Muscle of leg (tissue), 3 donors: ENCODE measurements at regions not wholly inside any gene's neighbourhood (a gene's known extent, or its start where the extent isn't known, plus 50 kb on each side); places are given as distances from the start of the nearest gene placed in this dataset.

ENCODE experiments used
- DNase-seq: peaks from one replicate; pipeline ENCODE4 v3.0.0; 2013
- H3K27ac ChIP-seq: one replicate; pipeline ENCODE4 v1.5.1; 2013; ENCODE audit warnings: mild to moderate bottlenecking, low read length, control low read depth
- H3K27me3 ChIP-seq: one replicate; pipeline ENCODE4 v1.6.1; 2013; ENCODE audit warnings: low read length; ENCODE audit not compliant: control insufficient read depth, insufficient read depth
- H3K36me3 ChIP-seq: one replicate; pipeline ENCODE4 v1.6.1; 2013; ENCODE audit warnings: low read length; ENCODE audit not compliant: control insufficient read depth, insufficient read depth
- H3K4me1 ChIP-seq: one replicate; pipeline ENCODE4 v1.6.1; 2013; ENCODE audit warnings: low read length; ENCODE audit not compliant: control insufficient read depth, insufficient read depth
- H3K4me3 ChIP-seq: one replicate; pipeline ENCODE4 v1.5.1; 2013; ENCODE audit warnings: low read length, control low read depth
- H3K9me3 ChIP-seq: replicated peaks from 2 replicates; pipeline ENCODE4 v1.6.1; 2013; ENCODE audit warnings: low read depth, low read length; ENCODE audit not compliant: control insufficient read depth
- WGBS: methylation state at CpG from one replicate; pipeline ENCODE4 v1.1.5; 2013; ENCODE audit warnings: missing lambda C conversion rate; ENCODE audit not compliant: insufficient coverage; 5-methylcytosine and 5-hydroxymethylcytosine counted together

DNA sequence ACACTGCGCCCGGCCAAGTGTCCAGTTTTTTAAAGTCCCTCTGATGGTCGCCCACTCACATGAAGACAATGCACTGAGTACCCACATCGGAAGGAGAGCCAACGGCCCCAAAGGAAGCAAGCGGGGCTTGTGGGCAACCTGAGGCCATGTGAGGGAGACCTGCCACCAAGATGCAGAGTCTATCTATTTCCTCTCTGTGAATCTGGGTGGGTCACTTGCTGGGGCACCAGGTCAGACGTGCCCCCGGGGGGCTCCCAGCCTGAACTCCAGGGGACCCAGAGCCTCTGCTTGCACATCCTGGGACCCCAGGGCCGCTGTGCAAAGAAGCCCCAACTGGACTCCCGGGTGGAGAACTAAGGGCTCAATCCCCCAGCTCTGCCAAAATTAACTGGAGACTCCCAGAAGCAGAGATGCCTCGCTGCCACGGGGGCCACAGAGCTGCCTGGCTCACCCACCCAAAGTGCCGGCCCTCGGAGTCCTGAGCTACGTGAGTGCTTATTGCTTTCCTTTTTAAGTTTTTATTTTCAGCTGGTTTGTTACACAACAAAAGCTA is 106.4 kb downstream of the BRD1 start:
- H3K4me3 ChIP-seq = no peak overlapping the region
- no peak for DNase-seq
- WGBS = 80% methylated on average over 10 of the region's 15 CpGs
- H3K4me1 ChIP-seq = no peaks in the 10 kb centered on the region
- no peaks in the 10 kb centered on the region for H3K36me3 ChIP-seq
- no peaks in the 10 kb centered on the region for H3K9me3 ChIP-seq
- H3K27ac ChIP-seq = no peak overlapping the region
- H3K27me3 ChIP-seq = peaks cover 38% of the 10 kb centered on the region

GRCh38 chr22:49720279-49720959 is 107.3 kb downstream of the BRD1 start:
- Histone ChIP-seq H3K27ac (no peak overlapping the region), H3K36me3 (no peaks in the 10 kb centered on the region), H3K4me1 (no peaks in the 10 kb centered on the region), H3K9me3 (no peaks in the 10 kb centered on the region), H3K4me3 (no peak overlapping the region), H3K27me3 (peaks cover 29% of the 10 kb centered on the region)
- no peak for DNase-seq
- WGBS = 75% methylated on average over 17 of the region's 18 CpGs

DNA sequence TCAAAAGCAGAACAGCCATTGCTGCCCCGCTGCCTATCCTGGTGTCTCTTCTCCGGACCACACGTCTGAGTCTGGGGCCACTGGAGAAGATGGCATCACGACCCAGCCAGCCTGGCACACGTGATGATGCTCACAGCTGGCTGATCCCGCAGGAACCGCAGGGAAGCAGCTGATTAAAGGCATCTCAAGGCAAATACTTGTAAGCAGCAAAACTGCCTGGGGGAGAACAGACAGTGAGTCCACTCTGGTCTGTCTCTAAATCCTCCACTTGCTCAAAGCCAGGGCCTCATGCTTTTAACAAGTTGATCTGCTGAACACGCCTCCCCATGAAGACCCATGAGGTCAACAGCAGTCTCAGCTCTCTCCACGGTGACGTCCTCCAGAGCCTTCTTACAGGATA is 108.6 kb downstream of the BRD1 start:
- DNase-seq = no peak
- H3K27me3 ChIP-seq = peaks cover 16% of the 10 kb centered on the region

GRCh38 chr22:49718396-49718795 is 109.3 kb downstream of the BRD1 start:
- DNase-seq = no peak
- WGBS = 86% methylated on average over 6 of the region's 7 CpGs
- H3K27me3 ChIP-seq = peaks cover 9% of the 10 kb centered on the region
- no peaks in the 10 kb centered on the region for H3K36me3 ChIP-seq
- no peak overlapping the region for H3K27ac ChIP-seq
- no peaks in the 10 kb centered on the region for H3K4me1 ChIP-seq
- H3K9me3 ChIP-seq = no peaks in the 10 kb centered on the region
- no peak overlapping the region for H3K4me3 ChIP-seq

More for the DNA sequence above, 108.6 kb downstream of the BRD1 start:
- no peaks in the 10 kb centered on the region for H3K9me3 ChIP-seq
- no peaks in the 10 kb centered on the region for H3K36me3 ChIP-seq
- H3K27ac ChIP-seq = no peak overlapping the region
- no peaks in the 10 kb centered on the region for H3K4me1 ChIP-seq
- no peak overlapping the region for H3K4me3 ChIP-seq
- WGBS = 74% methylated on average over 8 of the region's 10 CpGs

DNA sequence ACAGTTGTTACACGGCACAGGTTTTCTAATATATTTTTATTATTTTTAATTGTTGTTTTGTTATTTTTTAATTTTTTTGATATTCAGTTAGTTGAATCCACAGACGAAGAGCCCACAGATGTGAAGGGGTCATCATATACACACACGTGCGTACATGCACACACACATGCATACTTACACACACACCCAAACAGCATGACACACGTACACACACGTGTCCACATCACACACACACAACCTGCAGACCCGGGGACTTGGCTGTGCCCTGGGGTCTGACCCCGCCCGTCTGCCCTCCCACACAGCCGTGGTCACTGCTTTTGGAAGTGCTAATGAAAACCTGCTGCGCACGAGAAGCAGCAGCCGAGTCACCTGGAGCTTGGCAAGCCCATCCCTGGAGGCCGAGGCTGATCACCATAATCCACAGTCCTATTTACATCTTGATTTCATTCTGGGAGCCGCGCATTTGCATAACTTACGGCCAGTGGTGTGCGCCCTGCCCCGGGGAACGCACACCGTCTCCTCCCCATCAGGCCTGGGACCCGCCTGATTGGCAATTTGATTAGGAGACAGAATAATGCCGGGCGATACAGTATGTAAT is 110.3 kb downstream of the BRD1 start:
- DNase-seq = no peak
- Histone ChIP-seq H3K27ac (no peak overlapping the region), H3K4me1 (no peaks in the 10 kb centered on the region), H3K4me3 (no peak overlapping the region), H3K9me3 (no peaks in the 10 kb centered on the region), H3K36me3 (no peaks in the 10 kb centered on the region), H3K27me3 (peaks cover 8% of the 10 kb centered on the region)
- 55% methylated on average over 14 of the region's 24 CpGs for WGBS

DNA sequence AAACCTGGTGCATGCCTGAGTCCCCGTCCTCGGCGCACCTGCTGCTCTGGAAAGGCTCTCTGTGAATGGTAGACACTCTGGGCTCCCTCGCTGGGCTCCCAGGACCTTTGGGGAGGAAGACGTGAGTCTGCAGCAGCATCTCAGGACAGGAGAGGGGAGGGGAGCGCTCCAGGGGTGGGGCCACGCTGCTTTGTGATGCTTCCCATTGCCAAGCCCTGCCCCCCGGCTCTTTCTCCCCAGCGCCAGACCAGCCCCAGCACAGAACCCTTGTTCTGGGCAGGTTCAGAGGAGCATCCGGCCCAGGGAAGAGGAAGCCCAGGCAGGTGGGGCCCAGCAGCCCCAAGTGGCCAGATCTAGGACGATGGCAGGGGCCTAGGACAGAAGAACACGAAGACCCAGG is 111.2 kb downstream of the BRD1 start:
- no peak for DNase-seq
- H3K27ac ChIP-seq = no peak overlapping the region
- no peaks in the 10 kb centered on the region for H3K4me1 ChIP-seq
- no peaks in the 10 kb centered on the region for H3K36me3 ChIP-seq
- no peak overlapping the region for H3K4me3 ChIP-seq
- WGBS = 52% methylated on average over 9 of the region's 12 CpGs
- no peaks in the 10 kb centered on the region for H3K9me3 ChIP-seq
- peaks cover 8% of the 10 kb centered on the region for H3K27me3 ChIP-seq

DNA sequence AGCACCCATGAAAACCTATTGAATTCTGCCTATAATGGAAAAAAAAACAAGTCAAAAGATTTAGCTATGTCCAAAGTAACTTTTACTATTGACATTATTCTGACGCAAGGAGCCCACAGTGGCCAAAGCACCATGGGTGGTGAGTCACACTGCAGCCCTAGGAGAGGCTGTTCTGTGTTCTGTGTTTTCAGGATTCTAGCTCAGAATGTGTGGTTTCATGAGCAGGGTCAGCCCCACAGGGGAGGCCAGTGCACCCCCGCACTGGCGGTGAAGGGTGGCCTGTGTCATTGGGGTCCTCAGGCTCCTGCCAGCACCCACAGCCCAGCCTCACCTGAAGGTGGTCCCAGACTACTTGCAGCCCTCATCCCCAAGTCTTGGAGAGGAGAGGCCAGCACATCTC is 112.2 kb downstream of the BRD1 start:
- no peaks in the 10 kb centered on the region for H3K36me3 ChIP-seq
- DNase-seq = no peak
- 100% methylated on average over 1 of the region's 3 CpGs for WGBS
- no peaks in the 10 kb centered on the region for H3K4me1 ChIP-seq
- peaks cover 6% of the 10 kb centered on the region for H3K27me3 ChIP-seq
- no peaks in the 10 kb centered on the region for H3K9me3 ChIP-seq
- H3K4me3 ChIP-seq = no peak overlapping the region
- no peak overlapping the region for H3K27ac ChIP-seq

GRCh38 chr22:49713003-49713402 is 114.7 kb downstream of the BRD1 start:
- Histone ChIP-seq H3K27me3 (peaks cover 3% of the 10 kb centered on the region), H3K4me3 (no peak overlapping the region)
- 92% methylated on average over 7 of the region's 15 CpGs for WGBS

GRCh38 chr22:49712195-49712791 is 115.4 kb downstream of the BRD1 start:
- peaks cover 7% of the 10 kb centered on the region for H3K9me3 ChIP-seq
- no peak overlapping the region for H3K4me3 ChIP-seq
- no peak overlapping the region for H3K27ac ChIP-seq
- no peaks in the 10 kb centered on the region for H3K36me3 ChIP-seq
- peak; percentile 49 for DNase-seq
- 25% methylated on average over 19 of the region's 22 CpGs for WGBS
- peaks cover 3% of the 10 kb centered on the region for H3K27me3 ChIP-seq
- H3K4me1 ChIP-seq = no peaks in the 10 kb centered on the region

More at GRCh38 chr22:49713003-49713402, 114.7 kb downstream of the BRD1 start:
- H3K4me1 ChIP-seq = no peaks in the 10 kb centered on the region
- no peaks in the 10 kb centered on the region for H3K36me3 ChIP-seq
- peaks cover 7% of the 10 kb centered on the region for H3K9me3 ChIP-seq
- no peak overlapping the region for H3K27ac ChIP-seq
- DNase-seq = no peak

- peaks cover 2% of the 10 kb centered on the region for H3K27me3 ChIP-seq
- H3K9me3 ChIP-seq = peaks cover 7% of the 10 kb centered on the region
- no peaks in the 10 kb centered on the region for H3K36me3 ChIP-seq
- H3K4me3 ChIP-seq = no peak overlapping the region
- DNase-seq = no peak
- H3K4me1 ChIP-seq = no peaks in the 10 kb centered on the region
- H3K27ac ChIP-seq = no peak overlapping the region
- WGBS = 84% methylated on average over 7 of the region's 9 CpGs
Observed at GRCh38 chr22:49710746-49711145, 116.9 kb downstream of the BRD1 start.
